ENCODE measurements at regions not wholly inside any gene's neighbourhood (a gene's known extent, or its start where the extent isn't known, plus 50 kb on each side); places are given as distances from the start of the nearest gene placed in this dataset.
"Not testable (repeated sequence)": the region's sequence is repeated elsewhere in the genome, so short reads cannot be mapped to it uniquely, and the experiment has no call there.

- no peak for DNase-seq
These were observed 244.6 kb upstream of the MDGA2 start for GRCh38 chr14:47919997-47920396.

DNA sequence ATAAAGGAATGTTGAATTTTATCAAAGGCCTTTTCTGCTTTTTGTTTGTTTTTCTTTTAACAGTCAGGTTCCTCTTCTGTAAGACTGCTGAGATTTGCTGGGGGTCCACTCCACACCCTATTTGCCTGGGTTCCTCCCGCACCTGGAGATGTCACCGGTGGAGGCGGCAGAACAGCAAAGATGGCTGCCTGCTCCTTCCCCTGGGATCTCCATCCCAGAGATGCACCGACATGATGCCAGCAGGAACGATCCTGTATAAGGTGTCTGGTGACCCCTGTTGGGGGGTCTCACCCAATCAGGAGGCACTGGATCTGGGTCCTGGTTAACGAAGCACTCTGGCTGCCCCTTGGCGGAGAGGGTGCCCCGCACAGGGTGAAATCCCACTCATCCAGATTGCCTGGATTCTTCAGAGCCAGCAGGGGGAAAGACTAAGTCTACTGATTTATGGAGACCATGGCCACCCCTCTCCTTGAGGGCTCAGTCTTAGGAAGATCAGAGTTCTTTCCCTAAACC lies 244.0 kb upstream of the MDGA2 start:
- TF ChIP-seq, protein P1, sequence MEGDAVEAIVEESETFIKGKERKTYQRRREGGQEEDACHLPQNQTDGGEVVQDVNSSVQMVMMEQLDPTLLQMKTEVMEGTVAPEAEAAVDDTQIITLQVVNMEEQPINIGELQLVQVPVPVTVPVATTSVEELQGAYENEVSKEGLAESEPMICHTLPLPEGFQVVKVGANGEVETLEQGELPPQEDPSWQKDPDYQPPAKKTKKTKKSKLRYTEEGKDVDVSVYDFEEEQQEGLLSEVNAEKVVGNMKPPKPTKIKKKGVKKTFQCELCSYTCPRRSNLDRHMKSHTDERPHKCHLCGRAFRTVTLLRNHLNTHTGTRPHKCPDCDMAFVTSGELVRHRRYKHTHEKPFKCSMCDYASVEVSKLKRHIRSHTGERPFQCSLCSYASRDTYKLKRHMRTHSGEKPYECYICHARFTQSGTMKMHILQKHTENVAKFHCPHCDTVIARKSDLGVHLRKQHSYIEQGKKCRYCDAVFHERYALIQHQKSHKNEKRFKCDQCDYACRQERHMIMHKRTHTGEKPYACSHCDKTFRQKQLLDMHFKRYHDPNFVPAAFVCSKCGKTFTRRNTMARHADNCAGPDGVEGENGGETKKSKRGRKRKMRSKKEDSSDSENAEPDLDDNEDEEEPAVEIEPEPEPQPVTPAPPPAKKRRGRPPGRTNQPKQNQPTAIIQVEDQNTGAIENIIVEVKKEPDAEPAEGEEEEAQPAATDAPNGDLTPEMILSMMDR (IDR thresholded peaks at IDR 0.05), result no peak
- DNase-seq (no peak), ATAC-seq (no peak)
- no peak overlapping the region for H3K4me3 ChIP-seq
- H3K27ac ChIP-seq, result no peak overlapping the region
- no peaks in the 10 kb centered on the region for H3K4me1 ChIP-seq
- no peaks in the 10 kb centered on the region for H3K27me3 ChIP-seq (ENCODE audit: insufficient read depth in 3 of 3, low read length in 2 of 3)
- no peaks in the 10 kb centered on the region for H3K36me3 ChIP-seq (ENCODE audit: insufficient read depth in 1 of 2, low read depth in 1 of 2)
- intact Hi-C loops (cut with DNase I), result no loop called here
- H3K9me3 ChIP-seq, result no peaks in the 10 kb centered on the region
- WGBS, 3 donors, result 87% methylated on average over 8 of the region's 8 CpGs

More at GRCh38 chr14:47919997-47920396, 244.6 kb upstream of the MDGA2 start:
- no peaks in the 10 kb centered on the region for H3K9me3 ChIP-seq
- TF ChIP-seq, protein P1 (IDR thresholded peaks at IDR 0.05), result no peak
- no peaks in the 10 kb centered on the region for H3K4me1 ChIP-seq
- H3K27ac ChIP-seq, result no peak overlapping the region
- intact Hi-C loops (cut with DNase I), result no loop called here
- H3K4me3 ChIP-seq, result no peak overlapping the region
- no peak for ATAC-seq
- WGBS, 3 donors, result 75 to 82% (median 76%) methylated on average over 6 of the region's 6 CpGs
- no peaks in the 10 kb centered on the region for H3K27me3 ChIP-seq (ENCODE audit: insufficient read depth in 3 of 3, low read length in 2 of 3)
- H3K36me3 ChIP-seq (ENCODE audit: insufficient read depth in 1 of 2, low read depth in 1 of 2), result no peaks in the 10 kb centered on the region

- TF ChIP-seq, protein P1 (IDR thresholded peaks at IDR 0.05), result no peak
- Histone ChIP-seq H3K9me3 (no peaks in the 10 kb centered on the region), H3K36me3 (ENCODE audit: insufficient read depth in 1 of 2, low read depth in 1 of 2) (no peaks in the 10 kb centered on the region), H3K4me3 (no peak overlapping the region), H3K27me3 (ENCODE audit: insufficient read depth in 3 of 3, low read length in 2 of 3) (no peaks in the 10 kb centered on the region), H3K4me1 (no peaks in the 10 kb centered on the region), H3K27ac (no peak overlapping the region)
- intact Hi-C loops (cut with DNase I), result no loop called here
- WGBS, 3 donors, result 44 to 51% (median 44%) methylated on average over 5 of the region's 5 CpGs
- ATAC-seq, result no peak
- DNase-seq, result no peak
These were observed 242.0 kb upstream of the MDGA2 start for GRCh38 chr14:47917344-47917954.

GRCh38 chr14:47901141-47901540 lies 225.7 kb upstream of the MDGA2 start:
- ATAC-seq; H3K4me1 ChIP-seq; H3K36me3 ChIP-seq (ENCODE audit: insufficient read depth in 1 of 2, low read depth in 1 of 2); intact Hi-C loops (cut with DNase I); H3K27ac ChIP-seq; H3K4me3 ChIP-seq; H3K9me3 ChIP-seq; H3K27me3 ChIP-seq (ENCODE audit: insufficient read depth in 3 of 3, low read length in 2 of 3): not testable (repeated sequence)
- WGBS, 3 donors, result 89 to 97% (median 96%) methylated on average over 19 to 25 of the region's 25 CpGs
- DNase-seq, result peak in 1 of 2 donors; percentile 30

DNA sequence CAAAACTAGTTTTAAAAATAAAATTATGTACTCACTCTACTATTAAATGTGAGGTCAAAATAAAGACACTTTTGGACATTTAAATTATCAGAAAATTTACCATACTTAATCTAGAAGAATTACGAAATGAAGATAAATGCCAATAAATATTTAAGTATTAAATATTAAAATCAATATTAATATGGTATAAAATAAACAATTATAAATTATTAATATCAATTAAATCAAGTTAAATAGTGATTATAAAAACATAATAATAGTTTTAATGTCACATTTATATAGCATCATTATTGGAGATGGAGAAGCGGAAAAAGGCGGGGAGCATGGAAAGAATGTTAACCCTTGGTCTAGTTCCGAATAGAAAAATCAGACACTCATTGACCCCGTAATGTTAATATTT lies 224.3 kb upstream of the MDGA2 start:
- WGBS, 3 donors, result 71 to 74% (median 72%) methylated on average over 5 of the region's 5 CpGs
- H3K27ac ChIP-seq, result no peak overlapping the region
- DNase-seq (no peak), ATAC-seq (no peak)
- H3K9me3 ChIP-seq, result no peaks in the 10 kb centered on the region
- H3K36me3 ChIP-seq (ENCODE audit: insufficient read depth in 1 of 2, low read depth in 1 of 2), result no peaks in the 10 kb centered on the region
- H3K27me3 ChIP-seq (ENCODE audit: insufficient read depth in 3 of 3, low read length in 2 of 3), result no peaks in the 10 kb centered on the region
- no peaks in the 10 kb centered on the region for H3K4me1 ChIP-seq
- TF ChIP-seq, protein P1 (IDR thresholded peaks at IDR 0.05), result no peak
- no peak overlapping the region for H3K4me3 ChIP-seq
- intact Hi-C loops (cut with DNase I), result no loop called here

All from psoas muscle (tissue), 7 donors.